Ovary (tissue), 3 donors: ENCODE measurements at regions not wholly inside any gene's neighbourhood (a gene's known extent, or its start where the extent isn't known, plus 50 kb on each side); places are given as distances from the start of the nearest gene placed in this dataset.

Experiments
- POLR2A ChIP-seq: fragments of 450-650 bp; IDR thresholded peaks from one replicate; pipeline ENCODE4 v1.6.1; 2017; ENCODE audit warnings: antibody characterized with exemption, mild to moderate bottlenecking, moderate library complexity
- TF ChIP-seq, protein P1 (sequence below), 3 donors: fragments of 450-650 bp in 2 of 3; fragments of 200-600 bp in 1 of 3; IDR thresholded peaks; one replicate each; pipeline versions ENCODE4 v1.5.1 to v1.8.0; 2016 to 2022; ENCODE audit warnings: antibody characterized with exemption in 3 of 3, mild to moderate bottlenecking in 1 of 3
- donor health status: DM: no; HTN: no; CAD: no.

DNA sequence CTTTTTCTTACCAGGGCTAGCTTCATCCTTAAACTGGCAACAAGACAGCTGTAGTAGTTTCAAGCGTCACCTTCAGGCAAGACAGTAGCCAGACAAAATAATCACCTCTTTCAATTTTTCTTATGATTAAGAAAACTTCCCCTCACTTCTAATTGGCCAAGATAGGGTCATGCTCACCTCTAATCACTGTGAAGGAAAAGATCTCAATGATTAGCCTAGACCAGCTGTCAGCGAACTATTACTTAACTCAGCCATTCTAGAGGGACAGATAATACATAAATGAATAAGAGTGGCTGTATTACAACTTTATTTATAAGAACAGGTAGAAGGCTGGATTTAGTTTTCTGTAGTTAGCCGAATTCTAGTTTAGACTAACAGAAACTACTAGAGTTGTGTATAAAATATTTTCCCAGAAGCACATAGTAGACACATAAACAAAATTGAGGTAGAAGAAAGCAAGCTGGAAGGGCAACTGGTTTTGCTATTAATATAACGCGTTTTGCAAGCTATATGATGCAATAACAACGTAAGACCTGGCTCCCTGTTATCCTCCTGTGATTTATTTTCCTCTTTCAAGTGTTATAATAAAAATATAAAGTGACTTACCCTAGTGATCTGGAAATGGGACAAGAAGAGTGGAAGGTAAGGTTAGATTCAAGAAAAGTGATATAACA is 64.3 kb downstream of the ELAPOR2 start:
- TF ChIP-seq, protein P1, sequence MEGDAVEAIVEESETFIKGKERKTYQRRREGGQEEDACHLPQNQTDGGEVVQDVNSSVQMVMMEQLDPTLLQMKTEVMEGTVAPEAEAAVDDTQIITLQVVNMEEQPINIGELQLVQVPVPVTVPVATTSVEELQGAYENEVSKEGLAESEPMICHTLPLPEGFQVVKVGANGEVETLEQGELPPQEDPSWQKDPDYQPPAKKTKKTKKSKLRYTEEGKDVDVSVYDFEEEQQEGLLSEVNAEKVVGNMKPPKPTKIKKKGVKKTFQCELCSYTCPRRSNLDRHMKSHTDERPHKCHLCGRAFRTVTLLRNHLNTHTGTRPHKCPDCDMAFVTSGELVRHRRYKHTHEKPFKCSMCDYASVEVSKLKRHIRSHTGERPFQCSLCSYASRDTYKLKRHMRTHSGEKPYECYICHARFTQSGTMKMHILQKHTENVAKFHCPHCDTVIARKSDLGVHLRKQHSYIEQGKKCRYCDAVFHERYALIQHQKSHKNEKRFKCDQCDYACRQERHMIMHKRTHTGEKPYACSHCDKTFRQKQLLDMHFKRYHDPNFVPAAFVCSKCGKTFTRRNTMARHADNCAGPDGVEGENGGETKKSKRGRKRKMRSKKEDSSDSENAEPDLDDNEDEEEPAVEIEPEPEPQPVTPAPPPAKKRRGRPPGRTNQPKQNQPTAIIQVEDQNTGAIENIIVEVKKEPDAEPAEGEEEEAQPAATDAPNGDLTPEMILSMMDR (IDR thresholded peaks at IDR 0.05), result no peak
- no peak for TF ChIP-seq POLR2A
